CD4-positive, alpha-beta T cell treated with Interleukin-12 subunit alpha and Interleukin-12 subunit beta, for 1 hour (primary cell): ENCODE measurements at regions not wholly inside any gene's neighbourhood (a gene's known extent, or its start where the extent isn't known, plus 50 kb on each side); places are given as distances from the start of the nearest gene placed in this dataset.

Experiments
- DNase-seq: peaks from one replicate; pipeline ENCODE4 v3.0.0-alpha.2; 2020

GRCh38 chr14:104375551-104376201 is 203.9 kb upstream of the C14orf180 start:
- DNase-seq: no peak

- DNase-seq: no peak
Observed at GRCh38 chr14:104376202-104377140, 203.1 kb upstream of the C14orf180 start.

GRCh38 chr14:104377256-104377655 is 202.3 kb upstream of the C14orf180 start:
- DNase-seq: no peak

GRCh38 chr14:104378698-104379113 is 200.9 kb upstream of the C14orf180 start:
- DNase-seq: no peak

DNA sequence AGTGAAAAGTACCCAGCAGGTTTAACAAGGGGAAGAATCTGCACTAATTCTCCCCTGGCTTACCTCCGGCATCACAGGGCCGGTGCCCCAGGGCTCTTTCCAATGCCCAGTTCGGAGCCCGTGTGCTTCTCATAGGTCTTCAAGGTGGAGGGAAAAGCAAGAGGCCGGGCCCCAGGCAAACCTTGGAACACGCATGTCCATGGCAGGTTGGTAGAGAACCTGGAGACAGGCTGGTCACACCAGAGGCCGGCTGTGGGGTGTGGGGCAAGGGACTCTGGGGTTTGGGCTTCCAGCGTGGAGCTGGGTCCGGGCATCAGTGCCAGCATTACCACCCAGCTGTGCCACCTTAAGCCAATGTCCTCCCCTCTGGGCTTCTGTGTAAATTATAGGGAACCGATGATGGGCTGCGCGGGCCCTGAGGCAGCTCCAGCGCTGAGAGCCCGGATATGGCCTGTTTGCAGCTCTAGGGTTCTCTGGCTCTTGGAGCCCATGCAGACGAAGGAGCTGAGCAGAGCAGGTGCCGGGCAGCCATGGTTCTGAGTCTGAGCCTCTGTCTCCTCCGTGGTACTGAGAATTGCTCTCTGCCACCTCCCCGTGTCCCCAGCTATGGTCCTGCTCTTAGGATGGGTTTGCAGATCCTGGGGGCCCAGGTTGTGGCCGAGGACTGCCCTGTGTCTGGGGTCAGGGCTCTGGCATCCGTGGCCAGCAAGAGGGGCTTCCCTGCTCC is 197.0 kb upstream of the C14orf180 start:
- DNase-seq: no peak

DNA sequence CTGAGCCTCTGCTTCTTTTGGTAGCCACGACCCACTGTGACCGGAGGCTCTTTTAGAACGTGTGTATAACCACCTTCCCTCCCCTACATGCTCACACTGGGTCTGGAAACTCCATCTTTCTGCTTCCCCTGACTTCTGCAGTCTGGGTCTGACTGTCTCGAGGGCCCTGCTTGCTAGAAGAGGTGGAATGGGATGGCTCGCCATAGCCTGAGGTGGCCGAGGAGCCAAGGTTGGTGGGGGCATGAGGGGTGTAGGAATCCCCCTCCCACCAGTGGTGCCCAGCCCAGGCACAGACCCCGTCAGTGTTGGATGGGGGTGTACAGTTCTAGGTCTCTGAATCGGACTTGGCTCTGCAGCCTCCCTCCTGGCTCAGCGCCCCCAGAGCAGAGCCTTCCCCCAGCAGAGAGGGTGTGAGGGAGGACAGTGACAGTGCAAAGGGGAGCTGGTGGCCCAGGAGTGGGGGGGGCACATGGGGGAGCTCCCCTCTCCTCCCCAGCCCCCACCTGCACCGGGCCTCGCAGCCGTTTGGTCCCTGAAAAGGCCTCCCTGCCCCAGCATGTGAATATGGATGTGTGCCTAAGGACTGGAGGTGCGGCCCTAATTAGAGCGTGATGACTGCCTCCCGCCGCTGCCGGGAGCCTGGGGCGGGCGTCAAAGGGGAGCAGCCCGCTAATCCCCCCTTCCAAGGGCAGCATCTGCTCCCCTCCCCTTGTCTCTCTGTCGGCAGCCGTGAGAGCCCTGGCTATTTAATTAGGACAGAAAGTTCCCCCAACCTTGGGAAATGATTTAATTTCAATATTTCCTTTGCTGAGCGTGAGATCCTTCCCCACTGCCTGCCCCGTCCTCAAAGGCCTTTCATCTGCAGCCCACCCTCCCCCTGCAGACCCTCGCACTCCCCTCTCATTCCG is 196.2 kb upstream of the C14orf180 start:
- DNase-seq: no peak

- no peak for DNase-seq
Observed at GRCh38 chr14:104383996-104384775, 195.4 kb upstream of the C14orf180 start.

- no peak for DNase-seq
Observed at GRCh38 chr14:104384776-104385071, 194.8 kb upstream of the C14orf180 start.

GRCh38 chr14:104385111-104385510 is 194.5 kb upstream of the C14orf180 start:
- no peak for DNase-seq

DNA sequence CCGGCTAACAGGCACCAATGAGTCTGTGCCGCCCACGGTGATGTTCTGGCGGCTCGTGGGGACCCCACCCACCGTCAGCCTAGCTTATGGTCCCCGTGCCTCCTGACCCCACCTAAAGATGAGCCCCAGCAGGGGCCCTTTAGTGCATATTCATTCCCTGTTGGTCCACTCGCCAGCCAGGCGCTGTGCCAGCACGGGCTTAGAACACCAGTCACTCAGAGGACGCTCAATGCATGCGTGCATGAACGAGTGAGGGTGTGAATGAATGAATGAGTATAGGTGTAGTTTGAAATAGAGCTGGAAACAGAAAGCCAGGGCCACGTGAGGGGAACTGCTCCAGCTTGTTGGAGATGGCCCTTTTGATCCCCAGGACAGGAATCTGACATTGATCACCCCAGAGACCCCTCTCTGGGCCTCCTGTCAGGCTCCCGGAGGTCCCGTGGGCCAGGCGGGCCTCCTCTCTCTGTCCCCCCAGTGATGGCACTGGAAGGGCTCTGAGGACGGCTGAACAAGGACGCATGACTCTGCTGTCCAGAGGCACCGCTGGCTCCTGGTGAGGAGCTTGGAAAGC is 193.9 kb upstream of the C14orf180 start:
- no peak for DNase-seq

GRCh38 chr14:104386151-104386841 is 193.3 kb upstream of the C14orf180 start:
- DNase-seq: no peak

GRCh38 chr14:104387022-104388010 is 192.2 kb upstream of the C14orf180 start:
- DNase-seq: no peak

GRCh38 chr14:104388011-104388521 is 191.5 kb upstream of the C14orf180 start:
- DNase-seq: no peak

- DNase-seq: no peak
Observed at GRCh38 chr14:104388541-104389325, 190.8 kb upstream of the C14orf180 start.

GRCh38 chr14:104389326-104390220 is 190.0 kb upstream of the C14orf180 start:
- DNase-seq: peak; percentile 50

GRCh38 chr14:104390221-104390931 is 189.2 kb upstream of the C14orf180 start:
- no peak for DNase-seq
